HepG2 (cell line): ENCODE measurements at regions not wholly inside any gene's neighbourhood (a gene's known extent, or its start where the extent isn't known, plus 50 kb on each side); places are given as distances from the start of the nearest gene placed in this dataset.

Experiments used
- ATAC-seq: fragments of 200-7000 bp; cut with Tn5 transposase; 3 replicates; pipeline ENCODE4 v1.9.1; 2020; ENCODE audit warnings: mild to moderate bottlenecking, moderate library complexity
- BruUV-seq: library from RNA; stranded (reverse); fragments of 400-500 nt; replicated peaks from 2 replicates; lab custom pipeline; 2021; lab: Mats Ljungman, UMichigan
- CTCF ChIA-PET: fragments of 300-600 bp; formaldehyde crosslinking; extraction: SDS; loops from one replicate; lab custom pipeline; 2021; ENCODE audit warnings: low total read pairs, inconsistent platforms, low intra/inter-chr PET ratio; lab: Yijun Ruan, JAX
- POLR2A ChIA-PET: fragments of 350-600 bp; sonication (Branson Sonifier 250); formaldehyde crosslinking; loops from one replicate; lab custom pipeline; 2020; ENCODE audit warnings: antibody characterized with exemption, inconsistent platforms; lab: Yijun Ruan, JAX
- DNase-seq: peaks from one replicate; pipeline ENCODE4 v3.0.0-alpha.2; 2015; ENCODE audit warnings: low spot score
- FAIRE-seq: peaks from 3 replicates; lab custom pipeline; 2011; peaks lifted over from hg19 to GRCh38; lab: Jason Lieb, UNC
- H2AFZ ChIP-seq: one replicate; pipeline ENCODE4 v1.6.1; 2011; ENCODE audit warnings: low read length, inconsistent platforms
- H3K27ac ChIP-seq: fragments of 300-600 bp; 3 replicates; pipeline ENCODE4 v1.8.0; 2011; ENCODE audit warnings: mixed run types, mild to moderate bottlenecking, mixed read lengths, low read length, inconsistent platforms; ENCODE audit not compliant: insufficient read depth; ENCODE audit errors: extremely low read length
- H3K27me3 ChIP-seq, 2 experiments: fragments of 200-600 bp in 1 of 2; 2 replicates in 1 of 2; 3 replicates in 1 of 2; pipeline versions ENCODE4 v1.6.0 to v1.8.0; 2011; ENCODE audit warnings: low read length in 2 of 2, mild to moderate bottlenecking in 2 of 2, moderate library complexity in 2 of 2, inconsistent platforms in 1 of 2; ENCODE audit not compliant: insufficient read depth in 2 of 2, control insufficient read depth in 1 of 2
- H3K36me3 ChIP-seq, 2 experiments: fragments of 200-600 bp in 1 of 2; replicated peaks in 1 of 2; 2 replicates in 1 of 2; 3 replicates in 1 of 2; pipeline versions ENCODE4 v1.5.1 to v1.8.0; 2011; ENCODE audit warnings: low read length in 2 of 2, inconsistent platforms in 1 of 2; ENCODE audit not compliant: insufficient read depth in 2 of 2, control insufficient read depth in 1 of 2
- H3K4me1 ChIP-seq: 2 replicates; pipeline ENCODE4 v1.5.1; 2012; ENCODE audit warnings: low read length, inconsistent platforms; ENCODE audit not compliant: insufficient read depth
- H3K4me2 ChIP-seq: 2 replicates; pipeline ENCODE4 v1.6.0; 2011; ENCODE audit warnings: low read depth, low read length, inconsistent platforms
- H3K4me3 ChIP-seq, 3 experiments: fragments of 200-600 bp in 1 of 3; sonication (generic), shearing (Covaris generic) in 1 of 3; replicated peaks in 1 of 3; 2 replicates each; pipeline ENCODE4 v1.5.1; 2011 to 2016; ENCODE audit warnings: low read length in 3 of 3, inconsistent platforms in 2 of 3, low read depth in 2 of 3, mild to moderate bottlenecking in 2 of 3, control low read depth in 1 of 3, mixed read lengths in 1 of 3; ENCODE audit not compliant: insufficient read depth in 1 of 3
- H3K79me2 ChIP-seq: one replicate; pipeline ENCODE4 v1.6.1; 2011; ENCODE audit warnings: low read length, inconsistent platforms; ENCODE audit not compliant: insufficient read depth
- H3K9ac ChIP-seq: 2 replicates; pipeline ENCODE4 v1.6.0; 2011; ENCODE audit warnings: mild to moderate bottlenecking, low read depth, low read length, inconsistent platforms; ENCODE audit not compliant: insufficient read depth
- H3K9me3 ChIP-seq: 2 replicates; pipeline ENCODE4 v1.5.1; 2012; ENCODE audit warnings: mild to moderate bottlenecking, low read length
- H4K20me1 ChIP-seq: 2 replicates; pipeline ENCODE4 v1.6.0; 2011; ENCODE audit warnings: inconsistent platforms, mild to moderate bottlenecking, low read length, moderate library complexity; ENCODE audit not compliant: insufficient read depth
- AHDC1 ChIP-seq: sonication (generic); formaldehyde crosslinking; IDR thresholded peaks from 2 replicates; pipeline ENCODE4 v1.5.1; 2020; ENCODE audit warnings: mild to moderate bottlenecking, missing genetic modification reagents, borderline replicate concordance
- HDAC1 ChIP-seq: sonication (generic); formaldehyde crosslinking; IDR thresholded peaks from 2 replicates; pipeline ENCODE4 v1.5.1; 2020; ENCODE audit warnings: mild to moderate bottlenecking, missing genetic modification reagents
- KLF9 ChIP-seq: IDR thresholded peaks from 2 replicates; pipeline ENCODE4 v1.6.1; 2016; ENCODE audit warnings: low read depth
- MYC ChIP-seq: sonication (generic); formaldehyde crosslinking; IDR thresholded peaks from 2 replicates; pipeline ENCODE4 v1.9.0; 2021; ENCODE audit warnings: missing genetic modification reagents, borderline replicate concordance
- PHF8 ChIP-seq: sonication (generic); formaldehyde crosslinking; IDR thresholded peaks from 2 replicates; pipeline ENCODE4 v1.5.0; 2020; ENCODE audit warnings: missing genetic modification reagents
- ZNF343 ChIP-seq: sonication (generic); formaldehyde crosslinking; IDR thresholded peaks from 2 replicates; pipeline ENCODE4 v1.4.0; 2020; ENCODE audit warnings: mild to moderate bottlenecking, missing genetic modification reagents
- ZNF704 ChIP-seq: sonication (generic); formaldehyde crosslinking; IDR thresholded peaks from 2 replicates; pipeline ENCODE4 v1.8.1; 2023; ENCODE audit warnings: mild to moderate bottlenecking, inconsistent platforms, moderate library complexity, missing genetic modification reagents, borderline replicate concordance
- in situ Hi-C: cut with HindIII; loops from 2 replicates; pipeline ENCODE4 v1.10.0; 2017; ENCODE audit warnings: low pct_unique_long_range_greater_than_20kb; ENCODE audit not compliant: extremely low pct_ligation_motif_present
- intact Hi-C: fragments of 100-400 bp; cut with micrococcal nuclease; formaldehyde crosslinking; loops from one replicate; pipeline ENCODE4 v1.10.0; 2022; ENCODE audit not compliant: unreplicated experiment
- TF ChIP-seq, protein P1 (sequence below), 2 experiments: sonication (generic) in 1 of 2; formaldehyde crosslinking in 1 of 2; IDR thresholded peaks; 2 replicates each; pipeline versions ENCODE4 v1.5.1 to v1.6.1; 2011 to 2020; ENCODE audit warnings: borderline replicate concordance in 1 of 2, low read depth in 1 of 2, low read length in 1 of 2, mild to moderate bottlenecking in 1 of 2, missing genetic modification reagents in 1 of 2, moderate library complexity in 1 of 2
- TF ChIP-seq, protein P2 (sequence below): sonication (generic); formaldehyde crosslinking; IDR thresholded peaks from 2 replicates; pipeline ENCODE4 v1.4.0; 2020; ENCODE audit warnings: missing genetic modification reagents, borderline replicate concordance

- TF ChIP-seq AHDC1 (CRISPR knock-in tag): 0 out of 2 replicates have a peak, but pooled peaks have one; percentile 16
- TF ChIP-seq, protein P1, sequence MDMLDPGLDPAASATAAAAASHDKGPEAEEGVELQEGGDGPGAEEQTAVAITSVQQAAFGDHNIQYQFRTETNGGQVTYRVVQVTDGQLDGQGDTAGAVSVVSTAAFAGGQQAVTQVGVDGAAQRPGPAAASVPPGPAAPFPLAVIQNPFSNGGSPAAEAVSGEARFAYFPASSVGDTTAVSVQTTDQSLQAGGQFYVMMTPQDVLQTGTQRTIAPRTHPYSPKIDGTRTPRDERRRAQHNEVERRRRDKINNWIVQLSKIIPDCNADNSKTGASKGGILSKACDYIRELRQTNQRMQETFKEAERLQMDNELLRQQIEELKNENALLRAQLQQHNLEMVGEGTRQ (IDR thresholded peaks at IDR 0.05; ENCODE audit: low read depth, low read length): no peak
- TF ChIP-seq, protein P1 (CRISPR knock-in tag; IDR thresholded peaks at IDR 0.05; ENCODE audit: borderline replicate concordance): peak; percentile 58; the same call in 1 of the 2 replicates
- 0 out of 2 replicates have a peak, but pooled peaks have one; percentile 22 for TF ChIP-seq HDAC1
These were observed 510.8 kb downstream of the PLOD2 start (continued) for GRCh38 chr3:145650170-145650569.

DNA sequence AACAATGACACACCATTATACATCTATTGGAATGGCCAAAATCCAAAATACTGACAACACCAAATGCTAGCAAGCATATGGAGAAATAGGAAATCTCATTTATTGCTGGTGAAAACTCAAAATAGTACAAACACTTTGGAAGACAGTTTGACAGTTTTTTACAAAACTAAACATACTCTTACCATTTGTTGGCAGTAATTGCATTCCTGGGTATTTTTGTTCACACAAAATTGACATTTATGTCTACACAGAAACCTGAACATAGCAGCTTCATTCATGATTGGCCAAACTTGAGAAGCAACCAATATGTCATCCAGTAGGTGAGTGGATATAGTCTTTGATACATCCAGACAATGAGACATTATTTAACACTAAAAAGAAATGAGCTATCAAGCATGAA is 489.9 kb downstream of the PLOD2 start:
- Histone ChIP-seq H3K27me3 (no peaks in the 10 kb centered on the region; a peak in 1 of 5 replicates), H3K36me3 (no peaks in the 10 kb centered on the region), H3K4me3 (no peak overlapping the region), H4K20me1 (no peaks in the 10 kb centered on the region), H3K9ac (no peak overlapping the region), H3K4me2 (no peak overlapping the region), H3K9me3 (no peaks in the 10 kb centered on the region), H3K27ac (no peak overlapping the region), H2AFZ (no peak overlapping the region), H3K79me2 (no peaks in the 10 kb centered on the region), H3K4me1 (no peaks in the 10 kb centered on the region)
- no TSS peak for BruUV-seq
- ATAC-seq (no peak), FAIRE-seq (no peak), DNase-seq (no peak)
- intact Hi-C loops (no loop called here), in situ Hi-C loops (no loop called here)
- ChIA-PET CTCF (no interaction called here), POLR2A (no interaction called here)
- no peak for TF ChIP-seq PHF8
- no peak for TF ChIP-seq MYC (CRISPR knock-in tag)
- TF ChIP-seq, protein P2, sequence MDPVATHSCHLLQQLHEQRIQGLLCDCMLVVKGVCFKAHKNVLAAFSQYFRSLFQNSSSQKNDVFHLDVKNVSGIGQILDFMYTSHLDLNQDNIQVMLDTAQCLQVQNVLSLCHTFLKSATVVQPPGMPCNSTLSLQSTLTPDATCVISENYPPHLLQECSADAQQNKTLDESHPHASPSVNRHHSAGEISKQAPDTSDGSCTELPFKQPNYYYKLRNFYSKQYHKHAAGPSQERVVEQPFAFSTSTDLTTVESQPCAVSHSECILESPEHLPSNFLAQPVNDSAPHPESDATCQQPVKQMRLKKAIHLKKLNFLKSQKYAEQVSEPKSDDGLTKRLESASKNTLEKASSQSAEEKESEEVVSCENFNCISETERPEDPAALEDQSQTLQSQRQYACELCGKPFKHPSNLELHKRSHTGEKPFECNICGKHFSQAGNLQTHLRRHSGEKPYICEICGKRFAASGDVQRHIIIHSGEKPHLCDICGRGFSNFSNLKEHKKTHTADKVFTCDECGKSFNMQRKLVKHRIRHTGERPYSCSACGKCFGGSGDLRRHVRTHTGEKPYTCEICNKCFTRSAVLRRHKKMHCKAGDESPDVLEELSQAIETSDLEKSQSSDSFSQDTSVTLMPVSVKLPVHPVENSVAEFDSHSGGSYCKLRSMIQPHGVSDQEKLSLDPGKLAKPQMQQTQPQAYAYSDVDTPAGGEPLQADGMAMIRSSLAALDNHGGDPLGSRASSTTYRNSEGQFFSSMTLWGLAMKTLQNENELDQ: no peak
- TF ChIP-seq ZNF704 (CRISPR knock-in tag): no peak
- TF ChIP-seq ZNF343 (CRISPR knock-in tag): no peak
- TF ChIP-seq KLF9 (CRISPR knock-in tag): no peak
